ENCODE measurements at regions not wholly inside any gene's neighbourhood (a gene's known extent, or its start where the extent isn't known, plus 50 kb on each side); places are given as distances from the start of the nearest gene placed in this dataset.

DNA sequence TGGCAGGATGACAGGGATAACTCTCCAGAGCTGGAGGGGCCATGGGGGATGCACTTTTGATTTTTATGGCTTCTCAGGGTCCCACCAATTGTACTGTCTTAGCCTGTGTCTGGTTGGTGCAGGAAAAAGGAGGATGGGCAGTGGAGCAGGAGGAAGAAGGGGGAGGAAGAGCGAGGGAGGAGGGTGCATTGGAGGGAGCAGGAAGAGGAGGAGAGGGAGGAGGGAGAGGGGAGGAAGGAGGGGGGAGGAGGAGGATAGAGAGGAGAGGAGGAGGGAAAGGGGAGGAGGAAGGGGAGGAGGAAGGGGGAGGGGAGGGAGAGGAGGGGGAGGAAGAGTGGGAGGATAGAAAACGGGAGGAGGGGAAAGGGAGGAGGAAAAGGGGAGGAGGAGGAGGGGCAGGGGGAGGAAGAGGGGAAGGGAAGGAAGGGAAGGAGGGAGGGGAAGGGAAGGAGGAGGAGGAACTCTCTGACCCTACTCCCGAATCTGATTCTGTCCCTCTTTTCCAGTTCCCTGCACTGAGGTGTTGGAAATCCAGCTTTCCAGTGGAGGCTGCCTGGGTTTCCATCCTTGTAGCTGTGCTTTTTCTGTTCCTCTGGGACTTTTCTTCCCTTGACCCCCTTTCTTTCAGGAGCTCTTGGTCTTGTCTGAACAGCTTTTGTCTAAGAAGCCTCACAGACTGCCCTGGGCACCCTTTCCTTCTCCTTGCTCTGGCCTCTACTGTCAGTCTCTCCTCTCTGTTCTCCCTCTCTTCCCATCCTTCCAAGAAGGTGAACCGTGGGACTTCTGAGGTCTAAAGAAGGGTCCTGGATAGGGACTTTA lies 149.4 kb downstream of the DHX35 start:
- TF ChIP-seq, protein P1, sequence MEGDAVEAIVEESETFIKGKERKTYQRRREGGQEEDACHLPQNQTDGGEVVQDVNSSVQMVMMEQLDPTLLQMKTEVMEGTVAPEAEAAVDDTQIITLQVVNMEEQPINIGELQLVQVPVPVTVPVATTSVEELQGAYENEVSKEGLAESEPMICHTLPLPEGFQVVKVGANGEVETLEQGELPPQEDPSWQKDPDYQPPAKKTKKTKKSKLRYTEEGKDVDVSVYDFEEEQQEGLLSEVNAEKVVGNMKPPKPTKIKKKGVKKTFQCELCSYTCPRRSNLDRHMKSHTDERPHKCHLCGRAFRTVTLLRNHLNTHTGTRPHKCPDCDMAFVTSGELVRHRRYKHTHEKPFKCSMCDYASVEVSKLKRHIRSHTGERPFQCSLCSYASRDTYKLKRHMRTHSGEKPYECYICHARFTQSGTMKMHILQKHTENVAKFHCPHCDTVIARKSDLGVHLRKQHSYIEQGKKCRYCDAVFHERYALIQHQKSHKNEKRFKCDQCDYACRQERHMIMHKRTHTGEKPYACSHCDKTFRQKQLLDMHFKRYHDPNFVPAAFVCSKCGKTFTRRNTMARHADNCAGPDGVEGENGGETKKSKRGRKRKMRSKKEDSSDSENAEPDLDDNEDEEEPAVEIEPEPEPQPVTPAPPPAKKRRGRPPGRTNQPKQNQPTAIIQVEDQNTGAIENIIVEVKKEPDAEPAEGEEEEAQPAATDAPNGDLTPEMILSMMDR (conservative IDR thresholded peaks at IDR 0.05) = no peak
- no peak for TF ChIP-seq EZH2 (IDR thresholded peaks at IDR 0.05; ENCODE audit: low read depth)
